ENCODE measurements at regions not wholly inside any gene's neighbourhood (a gene's known extent, or its start where the extent isn't known, plus 50 kb on each side); places are given as distances from the start of the nearest gene placed in this dataset.
"Not testable (repeated sequence)": the region's sequence is repeated elsewhere in the genome, so short reads cannot be mapped to it uniquely, and the experiment has no call there.

DNA sequence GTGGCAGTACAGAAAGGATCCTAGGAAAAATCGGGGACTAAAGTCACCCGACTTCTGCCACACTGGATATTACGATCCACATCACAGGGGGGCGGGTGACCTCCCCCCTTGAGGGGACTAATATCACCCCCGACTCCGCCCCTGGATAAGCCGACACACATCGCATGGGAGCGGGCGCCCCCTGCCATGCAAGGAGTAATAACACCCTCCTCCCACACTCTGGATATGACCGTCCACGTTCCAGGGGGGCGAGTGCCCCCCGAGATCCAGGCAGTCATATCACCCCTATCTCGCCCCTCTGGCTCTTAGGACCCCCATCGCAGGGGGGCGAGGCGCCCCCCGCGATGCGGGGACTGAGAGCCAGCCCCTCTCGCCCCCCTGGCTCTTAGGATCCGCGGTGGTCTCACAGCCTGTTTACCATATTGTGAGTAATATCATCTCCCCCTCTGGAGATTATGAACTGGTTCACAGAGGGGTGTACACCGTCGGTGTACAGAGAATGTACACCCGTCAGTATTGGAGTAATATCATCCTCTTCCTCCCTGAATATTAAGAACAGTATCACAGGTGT is 423.0 kb downstream of the DIRAS2 start:
- TF ChIP-seq, protein P1, sequence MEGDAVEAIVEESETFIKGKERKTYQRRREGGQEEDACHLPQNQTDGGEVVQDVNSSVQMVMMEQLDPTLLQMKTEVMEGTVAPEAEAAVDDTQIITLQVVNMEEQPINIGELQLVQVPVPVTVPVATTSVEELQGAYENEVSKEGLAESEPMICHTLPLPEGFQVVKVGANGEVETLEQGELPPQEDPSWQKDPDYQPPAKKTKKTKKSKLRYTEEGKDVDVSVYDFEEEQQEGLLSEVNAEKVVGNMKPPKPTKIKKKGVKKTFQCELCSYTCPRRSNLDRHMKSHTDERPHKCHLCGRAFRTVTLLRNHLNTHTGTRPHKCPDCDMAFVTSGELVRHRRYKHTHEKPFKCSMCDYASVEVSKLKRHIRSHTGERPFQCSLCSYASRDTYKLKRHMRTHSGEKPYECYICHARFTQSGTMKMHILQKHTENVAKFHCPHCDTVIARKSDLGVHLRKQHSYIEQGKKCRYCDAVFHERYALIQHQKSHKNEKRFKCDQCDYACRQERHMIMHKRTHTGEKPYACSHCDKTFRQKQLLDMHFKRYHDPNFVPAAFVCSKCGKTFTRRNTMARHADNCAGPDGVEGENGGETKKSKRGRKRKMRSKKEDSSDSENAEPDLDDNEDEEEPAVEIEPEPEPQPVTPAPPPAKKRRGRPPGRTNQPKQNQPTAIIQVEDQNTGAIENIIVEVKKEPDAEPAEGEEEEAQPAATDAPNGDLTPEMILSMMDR (IDR thresholded peaks at IDR 0.05; ENCODE audit: low read depth, low read length): no peak
- DNase-seq (ENCODE audit: low read depth in 2 of 2): no peak
- H3K4me3 ChIP-seq (replicated peaks in 1 of 2; ENCODE audit: low read depth in 2 of 2, low read length in 2 of 2): no peak overlapping the region

DNA sequence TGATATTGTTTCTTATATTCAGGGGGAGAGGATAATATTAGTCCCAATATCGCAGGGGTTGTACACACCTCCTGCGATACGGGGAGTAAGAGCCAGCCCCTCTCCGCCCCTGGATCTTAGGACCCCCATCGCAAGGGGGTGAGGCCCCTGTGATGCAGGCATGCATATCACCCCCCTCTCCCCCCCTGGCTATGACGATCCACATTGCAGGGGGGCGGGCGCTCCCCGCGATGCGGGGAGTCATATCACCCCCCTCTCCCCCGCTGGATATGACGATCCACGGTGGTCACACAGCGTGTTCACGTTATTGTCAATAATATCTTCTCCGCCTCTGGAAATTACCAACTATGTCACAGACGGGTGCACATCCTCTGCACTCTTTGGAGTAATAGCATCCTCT is 420.7 kb downstream of the DIRAS2 start:
- not testable (repeated sequence) for DNase-seq (ENCODE audit: low read depth in 2 of 2); H3K4me3 ChIP-seq (replicated peaks in 1 of 2; ENCODE audit: low read depth in 2 of 2, low read length in 2 of 2)

DNA sequence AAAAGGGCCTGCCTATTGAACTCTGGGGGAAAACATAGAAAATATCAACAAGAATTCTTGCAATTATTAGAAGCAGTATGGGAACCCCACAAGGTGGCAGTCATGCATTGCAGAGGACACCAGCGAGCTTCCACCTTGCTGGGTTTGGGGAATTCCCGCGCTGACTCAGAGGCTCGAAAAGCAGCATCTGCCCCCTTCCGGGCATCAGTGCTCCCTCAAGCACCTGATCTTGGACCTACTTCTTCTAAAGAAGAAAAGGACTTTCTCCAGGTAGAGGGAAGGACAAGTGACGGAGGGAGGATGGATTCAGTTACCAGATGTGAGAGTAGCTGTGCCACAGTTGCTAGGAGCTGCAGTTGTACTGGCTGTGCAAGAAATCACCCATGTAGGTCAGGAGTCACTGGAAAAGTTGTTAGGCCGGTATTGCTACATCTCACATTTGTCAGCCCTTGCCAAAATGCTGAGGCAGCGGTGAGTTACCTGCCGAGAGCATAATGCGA is 415.7 kb downstream of the DIRAS2 start:
- not testable (repeated sequence) for H3K4me3 ChIP-seq (replicated peaks in 1 of 2; ENCODE audit: low read depth in 2 of 2, low read length in 2 of 2)
- peak; percentile 32 to 37 for DNase-seq (ENCODE audit: low read depth in 2 of 2)
- TF ChIP-seq, protein P1 (IDR thresholded peaks at IDR 0.05; ENCODE audit: low read depth, low read length): peak; percentile 26

DNA sequence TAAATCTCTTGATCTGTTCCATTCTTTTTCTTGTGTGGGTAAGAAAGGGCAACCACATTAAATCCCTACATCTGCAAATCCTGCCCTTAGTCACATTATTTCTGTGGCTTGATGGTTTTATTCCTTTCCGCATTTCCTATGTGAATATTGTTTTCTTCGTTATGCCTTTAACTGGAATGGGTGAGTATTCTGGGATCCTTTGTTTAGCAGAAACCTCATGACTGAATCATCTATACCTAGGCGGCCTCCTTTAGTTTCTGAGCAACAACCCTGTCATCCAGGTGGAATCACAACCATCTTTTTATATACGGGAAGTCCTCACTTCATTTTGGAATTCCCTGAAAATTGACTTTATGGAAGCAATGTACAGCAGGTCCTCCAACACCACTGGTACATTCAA is 409.5 kb downstream of the DIRAS2 start:
- DNase-seq (ENCODE audit: low read depth in 2 of 2); H3K4me3 ChIP-seq (replicated peaks in 1 of 2; ENCODE audit: low read depth in 2 of 2, low read length in 2 of 2): not testable (repeated sequence)

DNA sequence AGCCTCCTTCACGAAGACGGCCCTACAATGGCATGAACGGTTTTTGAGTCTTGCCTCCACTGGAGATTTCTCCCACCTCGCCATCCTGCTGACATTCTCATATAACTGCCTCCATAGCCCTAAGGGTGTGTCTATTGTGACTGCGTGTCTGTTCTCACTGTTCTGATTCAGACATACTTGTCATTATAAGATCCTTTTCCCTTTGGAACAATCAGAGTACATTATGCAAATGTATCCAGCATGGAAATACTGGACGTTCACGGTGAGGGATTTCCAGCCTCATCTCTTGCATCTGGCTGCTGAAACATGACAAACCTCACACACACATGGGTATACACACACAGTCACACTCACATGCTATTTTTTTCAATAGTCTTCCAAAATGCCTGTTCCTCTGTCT is 402.1 kb downstream of the DIRAS2 start:
- no peak overlapping the region for H3K4me3 ChIP-seq (replicated peaks in 1 of 2; ENCODE audit: low read depth in 2 of 2, low read length in 2 of 2)
- TF ChIP-seq, protein P1 (IDR thresholded peaks at IDR 0.05; ENCODE audit: low read depth, low read length): no peak
- DNase-seq (ENCODE audit: low read depth in 2 of 2): no peak

DNA sequence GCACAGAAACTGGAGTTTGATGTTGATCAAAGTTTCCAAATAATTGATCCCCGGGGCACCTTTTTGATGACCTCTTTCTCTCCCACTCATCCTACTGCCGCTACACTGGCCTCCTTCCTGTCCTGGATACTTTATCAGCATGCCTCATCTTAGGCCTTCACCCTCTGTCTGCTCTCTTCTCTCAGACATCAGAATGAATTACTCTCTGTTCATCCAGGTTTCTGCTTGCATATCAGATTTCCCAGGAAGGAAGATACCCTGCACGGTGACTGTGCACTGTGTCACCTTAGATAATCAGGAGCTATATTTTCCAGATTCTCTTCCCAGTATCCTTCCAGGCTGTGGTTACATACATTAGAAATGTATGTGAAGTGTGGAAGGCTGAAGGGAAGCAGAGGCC is 397.0 kb downstream of the DIRAS2 start:
- TF ChIP-seq, protein P1 (IDR thresholded peaks at IDR 0.05; ENCODE audit: low read depth, low read length): no peak
- no peak for DNase-seq (ENCODE audit: low read depth in 2 of 2)
- no peak overlapping the region for H3K4me3 ChIP-seq (replicated peaks in 1 of 2; ENCODE audit: low read depth in 2 of 2, low read length in 2 of 2)

DNA sequence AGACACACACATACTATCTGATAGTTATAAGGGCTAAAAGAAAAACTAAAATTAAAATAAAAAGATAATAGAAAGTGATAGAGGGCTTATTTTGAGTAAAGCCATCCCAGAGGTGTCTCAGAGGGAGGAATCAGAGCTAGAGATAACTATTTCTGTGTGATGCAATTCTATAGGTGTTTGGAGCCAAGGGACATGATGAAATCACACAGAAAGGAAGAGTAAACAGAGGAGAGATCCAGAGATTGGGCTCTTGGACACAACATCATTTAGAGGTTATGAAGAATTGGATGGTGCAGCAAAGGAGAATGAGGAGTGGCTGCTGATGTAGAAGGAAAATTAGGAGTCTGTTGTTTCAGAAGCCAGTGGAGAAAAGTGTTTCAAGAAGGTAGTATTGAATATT is 393.5 kb downstream of the DIRAS2 start:
- DNase-seq (ENCODE audit: low read depth in 2 of 2): no peak
- TF ChIP-seq, protein P1 (IDR thresholded peaks at IDR 0.05; ENCODE audit: low read depth, low read length): no peak
- H3K4me3 ChIP-seq (replicated peaks in 1 of 2; ENCODE audit: low read depth in 2 of 2, low read length in 2 of 2): no peak overlapping the region

DNA sequence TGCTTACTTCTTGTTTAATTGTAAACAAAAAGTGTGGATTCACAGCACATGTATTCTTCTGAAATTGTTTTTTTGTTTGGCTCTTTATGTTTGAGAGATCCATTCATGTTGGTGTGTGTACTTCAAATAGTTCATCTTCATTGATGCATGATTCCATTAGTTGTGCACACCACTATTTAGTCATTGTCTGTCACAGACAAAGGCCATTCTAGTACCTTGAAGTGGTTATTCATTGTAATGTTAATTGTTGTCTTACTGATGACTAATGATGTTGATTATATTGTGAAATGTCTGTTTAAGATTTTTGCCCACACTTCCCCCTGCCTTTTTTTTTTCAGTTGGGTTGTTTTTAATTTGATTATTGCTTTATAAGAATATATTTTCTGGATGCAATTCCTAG is 391.3 kb downstream of the DIRAS2 start:
- TF ChIP-seq, protein P1 (IDR thresholded peaks at IDR 0.05; ENCODE audit: low read depth, low read length): no peak
- DNase-seq (ENCODE audit: low read depth in 2 of 2): no peak

More for the DNA sequence above, 391.3 kb downstream of the DIRAS2 start:
- H3K4me3 ChIP-seq (replicated peaks in 1 of 2; ENCODE audit: low read depth in 2 of 2, low read length in 2 of 2): no peak overlapping the region
